ENCODE measurements at regions not wholly inside any gene's neighbourhood (a gene's known extent, or its start where the extent isn't known, plus 50 kb on each side); places are given as distances from the start of the nearest gene placed in this dataset.

GRCh38 chr7:67426654-67427053, 430.0 kb downstream of the TYW1 start:
- no peak for DNase-seq

- DNase-seq, result no peak
These were observed 433.1 kb downstream of the TYW1 start for GRCh38 chr7:67429735-67430134.

DNA sequence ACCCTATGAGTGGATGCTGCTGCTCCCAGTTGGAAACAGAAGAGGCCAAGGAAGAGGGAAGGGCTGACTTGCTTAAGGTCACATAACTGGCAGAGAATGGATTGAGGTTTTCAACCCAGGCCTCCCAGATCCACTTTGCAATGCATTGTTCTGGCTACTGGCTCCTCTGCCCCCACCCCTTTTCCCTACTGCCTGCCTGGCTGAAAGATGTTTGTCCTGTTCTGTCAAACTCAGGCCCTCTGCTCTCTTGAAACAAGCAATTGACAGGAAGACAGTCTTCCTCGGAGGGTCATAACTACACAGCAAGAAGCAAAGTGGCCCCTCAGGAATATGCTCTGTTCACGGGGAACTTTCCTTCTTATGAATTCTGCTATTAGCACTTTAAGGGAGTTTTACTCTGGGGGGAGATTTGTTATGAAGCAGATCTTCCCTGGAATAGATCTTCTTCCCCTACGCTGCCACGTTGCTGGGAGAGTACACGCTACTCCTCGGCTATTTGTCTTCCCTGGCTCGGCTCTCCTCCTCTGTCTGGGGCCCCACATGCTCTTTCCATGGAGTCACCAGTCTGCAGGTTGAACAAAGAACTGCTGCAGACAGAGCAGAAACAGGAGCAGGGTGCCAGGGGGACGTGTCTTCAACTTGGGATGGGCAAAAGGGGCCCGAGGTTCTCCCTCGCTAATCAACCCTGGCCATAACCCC, 436.1 kb downstream of the TYW1 start:
- no peak for DNase-seq

DNA sequence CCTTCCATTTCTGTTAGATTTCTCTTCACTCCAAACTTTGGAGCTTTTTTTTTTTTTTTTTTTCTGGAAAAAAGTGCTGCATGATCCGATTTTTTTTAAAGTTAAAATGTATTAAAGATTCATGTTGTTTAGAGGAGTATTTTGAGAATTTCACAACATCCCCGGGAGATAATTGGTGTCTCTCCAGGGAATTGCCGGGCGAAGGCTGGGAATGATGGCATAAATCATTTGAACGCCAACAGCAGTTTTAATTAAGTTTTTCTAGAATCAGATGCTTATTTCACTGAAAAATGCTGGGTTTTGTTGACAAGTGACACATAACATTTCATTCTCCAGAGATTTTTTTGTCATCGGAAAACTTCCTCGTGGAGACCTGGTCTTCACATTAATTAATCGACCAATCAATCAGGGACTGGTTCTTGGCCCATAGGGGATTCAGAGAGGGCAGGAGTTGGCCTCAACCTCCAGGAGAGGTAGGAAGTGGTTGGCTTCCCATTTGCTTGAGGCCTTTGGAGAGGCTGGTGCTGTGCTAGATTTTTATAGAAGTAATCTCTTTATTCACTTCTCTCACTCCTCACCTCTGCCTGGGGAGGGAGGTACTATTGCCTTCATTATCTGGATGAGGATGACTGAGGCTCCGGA, 439.4 kb downstream of the TYW1 start:
- no peak for DNase-seq

DNA sequence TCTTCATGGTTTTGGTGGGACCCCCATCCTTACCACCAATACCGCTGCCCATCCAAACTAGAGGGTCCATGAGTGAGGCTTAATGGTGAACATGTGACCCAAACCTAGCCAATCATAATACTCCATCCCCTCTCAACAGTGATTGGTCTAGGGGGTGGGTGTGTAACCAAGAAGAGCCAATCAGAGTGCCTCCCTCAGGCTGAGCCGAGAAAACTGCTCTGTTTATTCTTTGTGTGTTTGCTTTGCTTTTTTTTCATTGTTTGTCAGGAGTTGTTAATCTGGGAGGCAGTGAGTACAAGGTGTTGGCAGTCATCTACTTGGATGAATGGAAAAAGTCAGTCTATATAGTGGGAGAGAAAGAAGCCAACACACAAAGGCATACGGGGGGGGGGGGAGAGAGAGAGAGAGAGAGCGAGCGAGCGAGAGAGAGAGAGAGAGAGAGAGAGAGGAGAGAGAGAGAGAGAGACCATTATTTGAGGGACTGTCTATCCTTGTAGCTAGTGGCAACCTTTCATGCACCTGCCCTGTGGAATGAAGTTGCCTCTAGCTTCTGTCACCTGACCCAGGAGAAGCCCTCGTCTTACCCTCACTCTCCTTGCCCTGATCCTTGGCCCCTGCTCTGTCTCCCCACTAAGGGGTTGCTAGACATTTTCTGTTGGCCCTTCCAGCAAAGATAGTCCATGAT, 441.7 kb downstream of the TYW1 start:
- DNase-seq, result no peak

GRCh38 chr7:67438913-67439505, 442.4 kb downstream of the TYW1 start:
- no peak for DNase-seq

DNA sequence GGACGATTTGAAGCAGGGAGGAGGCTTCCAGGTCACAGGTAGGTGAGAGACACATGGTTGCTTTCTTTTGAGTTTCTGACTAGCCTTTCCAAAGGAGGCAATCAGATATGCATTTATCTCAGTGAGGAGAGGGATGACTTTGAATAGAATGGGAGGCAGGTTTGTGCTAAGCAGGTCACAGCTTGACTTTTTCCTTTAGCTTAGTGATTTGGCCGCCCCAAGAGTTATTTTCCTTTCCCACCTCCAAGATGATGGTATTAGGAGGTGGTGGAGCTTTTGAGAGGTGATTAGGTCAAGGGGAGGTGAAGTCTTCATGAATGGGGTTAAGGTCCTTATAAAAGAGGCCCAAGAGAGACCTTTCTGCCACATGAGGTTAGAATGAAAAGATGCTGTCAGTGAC, 443.7 kb downstream of the TYW1 start:
- no peak for DNase-seq

DNA sequence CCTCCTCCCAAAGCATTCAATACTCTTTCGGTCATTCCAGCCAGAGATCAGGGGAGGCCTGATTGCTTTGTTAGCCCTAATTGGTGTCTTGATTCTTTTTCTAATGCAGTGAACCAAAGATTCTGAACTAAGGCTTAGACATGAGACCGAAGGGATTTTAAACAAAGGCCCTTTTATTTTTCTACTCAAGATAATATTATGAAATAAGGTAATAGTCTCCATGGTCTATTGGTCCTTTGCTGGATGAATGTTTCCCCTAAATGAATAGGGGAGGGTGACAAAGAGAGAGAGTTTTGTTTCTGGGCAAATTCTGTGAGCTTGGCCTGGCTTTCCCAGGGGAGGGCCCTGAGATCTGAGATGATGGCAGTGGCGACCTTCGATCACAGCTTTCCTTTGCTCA, 449.1 kb downstream of the TYW1 start:
- no peak for DNase-seq

- no peak for DNase-seq
These were observed 450.7 kb downstream of the TYW1 start for GRCh38 chr7:67447297-67447696.

DNA sequence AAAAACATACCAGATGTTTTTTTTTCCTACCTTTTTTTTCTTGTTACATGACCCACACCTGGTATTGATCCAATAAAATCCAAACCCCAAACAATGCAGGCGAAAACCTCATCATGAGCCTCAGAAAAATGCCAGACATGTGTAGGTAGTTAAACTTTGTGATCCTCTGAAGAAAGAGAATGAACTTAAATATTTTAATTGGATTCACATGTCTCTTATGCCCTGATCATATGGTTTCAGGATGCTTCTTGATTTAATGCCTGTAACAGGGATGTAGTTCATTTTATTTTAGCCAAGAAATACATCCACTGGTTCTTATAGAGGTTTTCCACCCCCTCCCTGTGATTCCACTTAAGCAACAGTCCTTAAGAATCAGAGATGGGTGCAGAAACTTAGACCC, 451.6 kb downstream of the TYW1 start:
- no peak for DNase-seq

- no peak for DNase-seq
These were observed 453.5 kb downstream of the TYW1 start for GRCh38 chr7:67450171-67450570.

DNA sequence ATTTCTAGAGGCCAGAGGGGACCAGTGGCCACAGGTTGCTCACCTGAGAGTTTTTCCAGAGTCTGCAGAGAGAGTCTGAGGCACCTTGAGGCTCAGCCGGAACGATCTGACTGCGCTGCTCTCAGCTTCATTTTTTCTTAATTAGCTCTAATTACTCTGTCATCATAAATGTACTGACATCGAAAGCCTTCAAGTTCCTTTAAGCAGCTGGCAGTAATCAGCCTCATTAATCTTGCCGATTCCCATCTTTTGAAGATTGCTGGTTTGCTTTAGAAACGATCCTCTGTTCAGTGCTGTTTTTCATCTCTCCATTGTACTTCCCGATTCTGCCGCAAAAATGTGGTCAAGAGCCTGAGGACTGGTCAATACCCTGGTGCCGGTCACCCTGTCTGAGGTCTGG, 454.7 kb downstream of the TYW1 start:
- no peak for DNase-seq

DNA sequence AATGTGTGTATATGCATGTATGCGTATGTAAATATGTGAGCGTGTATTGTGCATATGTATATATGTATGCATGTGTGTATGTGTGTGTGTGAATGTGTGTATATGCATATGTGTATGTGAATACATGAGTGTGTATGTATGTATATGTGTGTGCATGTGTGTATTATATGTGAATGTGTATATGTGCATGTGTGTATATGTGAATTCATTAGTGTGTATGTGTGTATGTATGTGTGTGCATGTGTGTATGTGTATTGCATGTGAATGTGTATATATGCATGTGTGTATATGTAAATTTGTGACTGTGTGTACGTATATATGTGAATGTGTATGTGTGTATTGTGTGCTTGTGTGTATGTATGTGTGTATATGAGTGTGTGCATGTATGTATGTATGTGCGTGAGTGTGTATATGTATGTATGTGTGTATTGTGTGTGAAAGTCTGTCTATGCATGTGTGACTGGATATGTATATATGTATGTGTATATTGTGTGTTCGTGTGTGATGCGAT, 455.9 kb downstream of the TYW1 start:
- DNase-seq, result no peak

DNA sequence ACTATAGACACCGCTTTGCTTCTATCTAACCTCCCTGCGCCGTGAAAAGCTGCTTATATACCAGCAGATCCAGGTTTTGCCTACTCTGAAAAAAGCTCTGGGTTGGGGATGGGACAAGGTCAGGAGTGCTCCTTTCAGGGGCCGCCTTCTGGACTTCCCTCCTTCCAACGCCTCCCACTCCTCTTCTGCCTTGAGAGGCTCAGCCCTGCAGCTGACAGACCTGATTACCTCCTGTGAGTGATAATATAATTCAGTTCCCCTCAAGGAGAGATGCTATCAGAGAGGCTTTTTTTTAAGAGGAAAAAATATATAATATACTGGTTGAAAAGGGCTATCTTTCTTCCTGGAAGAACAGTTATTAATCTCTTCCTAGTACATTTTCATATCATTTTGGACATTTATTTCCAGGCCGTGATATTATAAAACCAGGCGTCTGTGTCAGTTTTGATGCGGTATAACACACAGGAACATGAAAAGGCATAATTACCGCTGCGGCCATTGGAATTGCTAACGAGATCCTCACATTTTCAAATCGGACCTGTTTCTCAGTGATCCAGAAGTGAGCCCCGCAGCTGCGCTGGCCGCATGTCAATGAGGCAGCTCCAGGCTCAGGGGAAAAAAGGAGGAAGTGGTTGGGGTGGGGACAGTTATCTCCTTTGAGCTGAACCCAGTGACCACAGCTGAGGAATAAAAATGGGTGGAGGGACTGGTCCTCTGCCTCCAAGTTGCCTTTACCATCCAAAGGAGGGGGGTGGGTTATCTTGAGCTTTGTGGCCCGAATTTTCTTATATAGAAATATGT, 457.1 kb downstream of the TYW1 start:
- no peak for DNase-seq

- no peak for DNase-seq
These were observed 458.9 kb downstream of the TYW1 start for GRCh38 chr7:67455508-67455907.

GRCh38 chr7:67462781-67463191, 466.2 kb downstream of the TYW1 start:
- DNase-seq, result no peak

- DNase-seq, result no peak
These were observed 466.7 kb downstream of the TYW1 start for GRCh38 chr7:67463316-67463715.

DNA sequence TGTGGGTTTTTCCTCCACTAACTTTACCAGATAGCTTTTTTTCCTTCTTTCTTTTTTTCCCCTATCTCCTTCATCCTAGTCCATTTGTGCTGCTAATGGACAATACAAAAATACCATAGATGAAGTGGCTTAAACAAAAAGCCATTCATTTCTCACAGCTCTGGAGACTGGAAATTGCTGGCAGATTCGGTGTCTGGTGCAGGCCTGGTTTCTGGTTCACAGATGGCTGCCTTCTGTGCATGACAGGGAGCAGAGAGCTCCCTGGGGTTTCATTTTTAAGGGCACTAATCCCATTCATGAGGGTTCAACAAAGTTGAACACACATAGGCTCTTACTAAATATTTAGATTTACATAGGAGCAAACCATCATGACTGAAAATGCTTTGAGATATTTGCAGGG, 467.4 kb downstream of the TYW1 start:
- DNase-seq, result no peak

DNA sequence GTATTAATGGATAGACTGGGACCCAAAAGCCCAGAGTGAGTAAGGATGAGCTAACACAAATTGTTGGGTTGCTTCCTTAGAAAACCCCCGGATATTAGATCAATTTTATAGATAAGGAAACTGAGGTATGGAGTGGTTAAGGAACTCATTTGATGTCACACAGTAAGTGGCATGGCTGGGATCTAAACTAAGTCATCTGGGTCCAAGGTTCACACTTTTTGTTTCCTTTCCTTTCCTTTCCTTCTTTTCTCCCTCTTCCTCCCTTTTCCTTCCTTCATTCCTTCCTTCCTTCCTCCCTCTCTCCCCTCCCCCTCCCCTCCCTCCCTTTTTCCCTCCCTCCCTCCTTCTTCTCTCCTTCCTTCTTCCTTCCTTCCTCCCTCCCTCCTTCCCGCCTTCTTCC, 469.5 kb downstream of the TYW1 start:
- DNase-seq, result no peak

DNA sequence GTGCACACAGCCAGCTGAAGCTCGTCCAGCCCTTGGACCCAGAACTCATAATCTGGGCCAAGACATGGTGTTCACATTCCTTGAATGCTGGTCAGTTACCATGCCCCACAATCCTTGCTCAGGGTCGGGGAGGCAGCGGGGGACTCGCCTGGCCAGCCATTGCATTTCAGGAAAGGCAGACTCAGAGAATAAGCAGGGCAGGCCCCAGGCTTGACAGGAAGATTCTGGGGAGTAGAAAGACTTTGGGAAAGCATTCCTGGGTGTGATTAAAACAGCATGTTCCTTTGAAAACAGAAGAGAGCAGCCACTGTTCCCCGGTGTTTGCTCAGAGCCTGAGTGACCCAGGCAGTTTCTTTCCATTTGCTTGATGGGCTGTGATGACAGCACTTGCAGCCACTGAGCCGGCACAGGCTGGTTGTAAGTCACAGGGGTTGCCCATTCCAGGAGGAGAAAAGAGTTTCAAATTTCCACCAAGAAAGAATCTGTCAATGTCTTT, 473.7 kb downstream of the TYW1 start:
- DNase-seq, result no peak

DNA sequence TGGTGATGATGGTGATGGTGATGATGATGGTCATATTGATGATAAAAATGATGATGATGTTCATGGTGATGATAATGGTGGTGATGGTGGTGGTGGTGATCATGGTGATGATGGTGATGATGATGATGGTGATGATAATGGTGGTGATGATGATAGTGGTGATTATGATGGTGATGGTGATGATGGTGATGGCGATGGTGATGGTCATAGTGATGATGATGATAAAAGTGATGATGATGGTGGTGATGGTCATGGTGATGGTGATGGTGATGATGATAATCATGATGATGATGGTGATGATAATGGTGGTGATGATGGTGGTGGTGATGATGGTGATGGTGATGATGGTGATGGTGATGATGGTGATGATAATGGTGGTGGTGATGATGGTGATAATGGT, 478.7 kb downstream of the TYW1 start:
- DNase-seq, result no peak

DNA sequence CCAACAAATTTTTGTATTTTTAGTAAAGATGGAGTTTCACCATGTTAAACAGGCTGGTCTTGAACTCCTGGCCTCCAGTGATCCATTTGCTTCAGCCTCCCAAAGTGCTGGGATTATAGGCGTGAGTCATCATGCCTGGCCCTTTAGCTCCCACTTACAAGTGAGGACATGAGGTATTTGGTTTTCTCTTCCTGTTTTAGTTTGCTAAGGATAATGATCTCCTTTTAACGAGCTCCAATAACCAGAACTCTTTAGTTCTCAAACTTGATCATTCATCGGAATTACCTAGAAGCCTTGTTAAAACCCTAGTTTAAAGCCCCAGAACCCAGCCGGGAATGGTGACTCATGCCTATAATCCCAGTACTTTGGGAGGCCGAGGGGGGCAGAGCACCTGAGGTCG, 481.4 kb downstream of the TYW1 start:
- no peak for DNase-seq

All from stimulated activated CD4-positive, alpha-beta T cell treated with anti-CD3 and anti-CD28 coated beads, Interleukin-1b, Interleukin-23, amount 100 ng/mL, for 48 hours (primary cell).